ENCODE measurements at regions not wholly inside any gene's neighbourhood (a gene's known extent, or its start where the extent isn't known, plus 50 kb on each side); places are given as distances from the start of the nearest gene placed in this dataset.

GRCh38 chr9:78563269-78563668, 266.3 kb downstream of the PSAT1 start:
- Histone ChIP-seq H3K14ac (ENCODE audit: low read length in 2 of 2) (no peak overlapping the region), H3K27ac (ENCODE audit: low read length, poor library complexity, severe bottlenecking) (no peak overlapping the region), H3K4me1 (ENCODE audit: control insufficient read depth, insufficient read depth, low read depth, low read length) (peaks cover 6% of the 10 kb centered on the region), H3K18ac (ENCODE audit: low read depth in 1 of 2, low read length in 2 of 2) (no peak overlapping the region), H4K91ac (ENCODE audit: low read length) (no peak overlapping the region), H3K23ac (ENCODE audit: low read length in 2 of 2) (no peak overlapping the region), H4K8ac (ENCODE audit: low read length) (no peak overlapping the region), H3K27me3 (ENCODE audit: control insufficient read depth in 1 of 2, insufficient read depth in 1 of 2, low read length in 2 of 2) (no peaks in the 10 kb centered on the region), H2BK5ac (ENCODE audit: low read depth, low read length, poor library complexity, severe bottlenecking) (no peak overlapping the region), H2BK12ac (ENCODE audit: low read length in 2 of 2) (no peak overlapping the region), H2AK5ac (ENCODE audit: low read length, severe bottlenecking) (no peak overlapping the region), H3K9ac (ENCODE audit: low read length) (no peak overlapping the region), H3K4ac (ENCODE audit: low read depth in 1 of 2, low read length in 2 of 2) (no peak overlapping the region), H2BK120ac (ENCODE audit: low read depth, low read length) (no peak overlapping the region), H3K4me3 (ENCODE audit: insufficient read depth in 1 of 2, low read depth in 1 of 2, low read length in 2 of 2) (no peak overlapping the region), H3K79me1 (replicated peaks; ENCODE audit: low read length, poor library complexity, severe bottlenecking) (no peaks in the 10 kb centered on the region), H2AFZ (ENCODE audit: low read depth, low read length) (no peak overlapping the region), H2BK15ac (ENCODE audit: low read depth, poor library complexity, severe bottlenecking) (no peak overlapping the region), H3K9me3 (ENCODE audit: control insufficient read depth, low read length) (no peaks in the 10 kb centered on the region), H3K4me2 (ENCODE audit: low read length, poor library complexity, severe bottlenecking) (no peak overlapping the region), H3K36me3 (ENCODE audit: control insufficient read depth in 1 of 2, insufficient read depth in 2 of 2, low read depth in 1 of 2, low read length in 2 of 2) (no peaks in the 10 kb centered on the region)
- WGBS: 89% methylated on average over 5 of the region's 5 CpGs
- DNase-seq: no peak

- no peak overlapping the region for H3K4me2 ChIP-seq (ENCODE audit: low read length, poor library complexity, severe bottlenecking)
- no peak overlapping the region for H3K4me3 ChIP-seq (ENCODE audit: insufficient read depth in 1 of 2, low read depth in 1 of 2, low read length in 2 of 2)
- no peak overlapping the region for H4K8ac ChIP-seq (ENCODE audit: low read length)
- no peaks in the 10 kb centered on the region for H3K27me3 ChIP-seq (ENCODE audit: control insufficient read depth in 1 of 2, insufficient read depth in 1 of 2, low read length in 2 of 2)
- H3K14ac ChIP-seq (ENCODE audit: low read length in 2 of 2): no peak overlapping the region
- no peak overlapping the region for H3K9ac ChIP-seq (ENCODE audit: low read length)
- H2BK5ac ChIP-seq (ENCODE audit: low read depth, low read length, poor library complexity, severe bottlenecking): no peak overlapping the region
- no peak for DNase-seq
- H2AFZ ChIP-seq (ENCODE audit: low read depth, low read length): no peak overlapping the region
- H2AK5ac ChIP-seq (ENCODE audit: low read length, severe bottlenecking): no peak overlapping the region
- no peak overlapping the region for H4K91ac ChIP-seq (ENCODE audit: low read length)
- H3K36me3 ChIP-seq (ENCODE audit: control insufficient read depth in 1 of 2, insufficient read depth in 2 of 2, low read depth in 1 of 2, low read length in 2 of 2): no peaks in the 10 kb centered on the region
- WGBS: 94% methylated on average over 4 of the region's 5 CpGs
- H2BK15ac ChIP-seq (ENCODE audit: low read depth, poor library complexity, severe bottlenecking): no peak overlapping the region
- no peak overlapping the region for H2BK120ac ChIP-seq (ENCODE audit: low read depth, low read length)
- peaks cover 6% of the 10 kb centered on the region for H3K4me1 ChIP-seq (ENCODE audit: control insufficient read depth, insufficient read depth, low read depth, low read length)
- no peak overlapping the region for H3K27ac ChIP-seq (ENCODE audit: low read length, poor library complexity, severe bottlenecking)
- no peaks in the 10 kb centered on the region for H3K79me1 ChIP-seq (replicated peaks; ENCODE audit: low read length, poor library complexity, severe bottlenecking)
- peak overlapping the region in 1 of 2 experiments; percentile 28 for H3K18ac ChIP-seq (ENCODE audit: low read depth in 1 of 2, low read length in 2 of 2)
- H2BK12ac ChIP-seq (ENCODE audit: low read length in 2 of 2): no peak overlapping the region
- H3K23ac ChIP-seq (ENCODE audit: low read length in 2 of 2): no peak overlapping the region
- H3K9me3 ChIP-seq (ENCODE audit: control insufficient read depth, low read length): no peaks in the 10 kb centered on the region
- no peak overlapping the region for H3K4ac ChIP-seq (ENCODE audit: low read depth in 1 of 2, low read length in 2 of 2)
Measured at GRCh38 chr9:78565481-78565880, 268.6 kb downstream of the PSAT1 start.

GRCh38 chr9:78566521-78566920, 269.6 kb downstream of the PSAT1 start:
- Histone ChIP-seq H3K36me3 (ENCODE audit: control insufficient read depth in 1 of 2, insufficient read depth in 2 of 2, low read depth in 1 of 2, low read length in 2 of 2) (no peaks in the 10 kb centered on the region), H4K91ac (ENCODE audit: low read length) (no peak overlapping the region), H2BK12ac (ENCODE audit: low read length in 2 of 2) (peak overlapping the region in 1 of 2 experiments; percentile 18), H3K14ac (ENCODE audit: low read length in 2 of 2) (no peak overlapping the region), H3K9ac (ENCODE audit: low read length) (no peak overlapping the region), H3K4me3 (ENCODE audit: insufficient read depth in 1 of 2, low read depth in 1 of 2, low read length in 2 of 2) (no peak overlapping the region), H4K8ac (ENCODE audit: low read length) (no peak overlapping the region), H3K4me2 (ENCODE audit: low read length, poor library complexity, severe bottlenecking) (no peak overlapping the region), H2BK5ac (ENCODE audit: low read depth, low read length, poor library complexity, severe bottlenecking) (no peak overlapping the region), H3K4ac (ENCODE audit: low read depth in 1 of 2, low read length in 2 of 2) (no peak overlapping the region), H3K23ac (ENCODE audit: low read length in 2 of 2) (no peak overlapping the region), H3K27me3 (ENCODE audit: control insufficient read depth in 1 of 2, insufficient read depth in 1 of 2, low read length in 2 of 2) (no peaks in the 10 kb centered on the region), H2AFZ (ENCODE audit: low read depth, low read length) (no peak overlapping the region), H2AK5ac (ENCODE audit: low read length, severe bottlenecking) (no peak overlapping the region), H2BK15ac (ENCODE audit: low read depth, poor library complexity, severe bottlenecking) (no peak overlapping the region), H3K9me3 (ENCODE audit: control insufficient read depth, low read length) (no peaks in the 10 kb centered on the region), H3K79me1 (replicated peaks; ENCODE audit: low read length, poor library complexity, severe bottlenecking) (no peaks in the 10 kb centered on the region), H3K18ac (ENCODE audit: low read depth in 1 of 2, low read length in 2 of 2) (peak overlapping the region in 1 of 2 experiments; percentile 11), H2BK120ac (ENCODE audit: low read depth, low read length) (no peak overlapping the region), H3K4me1 (ENCODE audit: control insufficient read depth, insufficient read depth, low read depth, low read length) (peaks cover 6% of the 10 kb centered on the region), H3K27ac (ENCODE audit: low read length, poor library complexity, severe bottlenecking) (no peak overlapping the region)
- no peak for DNase-seq
- WGBS: 96% methylated on average over 2 of the region's 2 CpGs

- peak; percentile 46 for DNase-seq
- Histone ChIP-seq H3K23ac (ENCODE audit: low read length in 2 of 2) (no peak overlapping the region), H3K27ac (ENCODE audit: low read length, poor library complexity, severe bottlenecking) (peak overlapping the region; percentile 37), H3K14ac (ENCODE audit: low read length in 2 of 2) (no peak overlapping the region), H2BK15ac (ENCODE audit: low read depth, poor library complexity, severe bottlenecking) (no peak overlapping the region), H3K79me1 (replicated peaks; ENCODE audit: low read length, poor library complexity, severe bottlenecking) (no peaks in the 10 kb centered on the region), H3K27me3 (ENCODE audit: control insufficient read depth in 1 of 2, insufficient read depth in 1 of 2, low read length in 2 of 2) (no peaks in the 10 kb centered on the region), H2BK12ac (ENCODE audit: low read length in 2 of 2) (no peak overlapping the region), H3K4me3 (ENCODE audit: insufficient read depth in 1 of 2, low read depth in 1 of 2, low read length in 2 of 2) (no peak overlapping the region), H3K18ac (ENCODE audit: low read depth in 1 of 2, low read length in 2 of 2) (no peak overlapping the region), H3K9ac (ENCODE audit: low read length) (no peak overlapping the region), H3K4me1 (ENCODE audit: control insufficient read depth, insufficient read depth, low read depth, low read length) (peaks cover 6% of the 10 kb centered on the region), H4K91ac (ENCODE audit: low read length) (peak overlapping the region; percentile 18), H4K8ac (ENCODE audit: low read length) (no peak overlapping the region), H3K36me3 (ENCODE audit: control insufficient read depth in 1 of 2, insufficient read depth in 2 of 2, low read depth in 1 of 2, low read length in 2 of 2) (no peaks in the 10 kb centered on the region), H2BK120ac (ENCODE audit: low read depth, low read length) (no peak overlapping the region), H2AK5ac (ENCODE audit: low read length, severe bottlenecking) (no peak overlapping the region), H3K4ac (ENCODE audit: low read depth in 1 of 2, low read length in 2 of 2) (no peak overlapping the region), H2BK5ac (ENCODE audit: low read depth, low read length, poor library complexity, severe bottlenecking) (no peak overlapping the region), H2AFZ (ENCODE audit: low read depth, low read length) (no peak overlapping the region), H3K4me2 (ENCODE audit: low read length, poor library complexity, severe bottlenecking) (no peak overlapping the region), H3K9me3 (ENCODE audit: control insufficient read depth, low read length) (no peaks in the 10 kb centered on the region)
- 79% methylated on average over 5 of the region's 5 CpGs for WGBS
Measured at GRCh38 chr9:78566948-78567675, 270.2 kb downstream of the PSAT1 start.
